ENCODE measurements at regions not wholly inside any gene's neighbourhood (a gene's known extent, or its start where the extent isn't known, plus 50 kb on each side); places are given as distances from the start of the nearest gene placed in this dataset.

DNA sequence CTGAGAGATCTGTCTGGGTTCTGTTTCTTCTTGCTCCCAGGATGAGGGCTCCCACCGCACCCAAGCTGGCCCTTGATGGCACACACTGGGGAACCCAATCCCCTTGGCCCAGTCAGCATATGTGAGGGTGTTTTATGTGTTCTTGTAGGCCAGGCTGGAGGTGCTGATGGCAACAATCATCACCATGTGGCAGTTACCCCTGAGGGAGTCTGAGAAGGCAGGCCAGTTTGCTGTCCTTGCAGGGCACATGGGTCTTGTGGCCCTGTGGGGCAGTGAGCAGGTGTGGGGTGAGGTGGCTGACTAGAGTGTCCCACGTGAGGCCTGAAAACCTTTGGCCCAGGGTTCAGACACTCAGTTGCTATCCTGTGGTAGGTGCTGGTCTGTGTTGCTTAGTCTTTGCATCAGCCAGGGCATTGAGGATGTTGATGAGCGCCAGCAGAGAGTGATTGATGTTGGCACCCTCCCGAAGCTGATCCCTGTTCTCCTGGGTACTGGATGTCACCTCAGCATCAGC is 2183.0 kb downstream of the TP53TG3F start:
- no peak for DNase-seq (ENCODE audit: low spot score)

DNA sequence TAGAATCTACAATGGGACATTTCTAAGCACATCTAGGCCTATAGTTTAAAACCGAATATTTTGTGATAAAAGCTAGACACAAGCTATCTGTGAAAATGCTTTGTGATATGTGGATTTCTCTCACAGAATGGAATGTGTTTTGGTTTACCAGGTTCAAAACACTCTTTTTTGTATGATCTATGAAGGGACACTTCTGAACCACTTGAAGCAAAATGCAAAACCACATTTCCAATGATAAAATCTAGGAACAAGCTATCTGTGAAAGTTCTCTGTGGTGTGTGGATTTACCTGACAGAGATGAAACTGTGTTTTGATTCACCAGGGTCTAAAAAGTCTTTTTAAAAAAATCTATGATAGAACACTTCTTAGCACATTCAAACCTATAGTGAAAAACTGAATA is 2192.4 kb downstream of the TP53TG3F start:
- no peak for DNase-seq (ENCODE audit: low spot score)

DNA sequence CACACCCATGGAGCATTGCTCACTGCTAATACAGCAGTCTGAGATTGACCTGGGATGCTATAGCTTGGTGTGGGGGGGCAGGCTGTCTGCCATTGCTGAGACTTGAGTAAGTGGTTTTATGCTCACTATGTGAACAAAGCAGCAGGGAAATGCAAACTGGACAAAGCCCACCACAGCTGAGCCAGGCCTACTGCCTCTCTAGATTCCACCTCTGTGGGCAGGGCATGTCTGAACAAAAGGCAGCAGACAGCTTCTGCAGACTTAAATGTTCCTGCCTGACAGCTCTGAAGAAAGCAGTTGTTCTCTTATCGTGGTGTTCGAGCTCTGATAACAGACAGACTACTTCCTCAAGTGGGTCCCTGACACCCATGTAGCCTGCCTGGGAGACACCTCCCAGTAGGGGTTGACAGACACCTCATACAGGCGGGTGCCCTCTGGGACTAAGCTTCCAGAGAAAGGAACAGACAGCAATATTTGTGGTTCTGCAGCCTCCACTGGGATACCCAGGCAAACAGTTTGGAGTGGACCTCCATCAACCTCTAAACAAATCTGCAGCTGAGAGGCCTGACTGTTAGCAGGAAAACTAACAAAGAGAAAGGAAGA is 2204.8 kb downstream of the TP53TG3F start:
- no peak for DNase-seq (ENCODE audit: low spot score)

DNA sequence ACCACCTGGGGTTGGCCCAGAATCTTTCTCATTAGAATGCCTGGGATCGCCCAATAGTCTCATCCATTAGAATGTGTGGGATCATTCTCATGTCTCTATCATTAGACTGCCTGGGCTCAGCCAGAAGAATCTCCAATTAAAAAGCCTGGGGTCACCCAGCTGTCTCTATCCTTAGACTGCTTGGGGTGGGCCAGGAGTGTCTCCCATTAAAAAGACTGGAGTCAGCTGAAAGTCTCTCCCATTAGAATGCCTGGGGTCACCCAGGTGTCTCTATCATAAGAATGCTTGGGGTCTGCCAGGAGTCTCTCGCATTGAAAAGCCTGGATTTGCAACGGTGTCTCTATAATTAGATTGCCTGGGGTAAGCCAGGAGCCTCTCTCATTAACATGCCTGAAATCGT is 2225.7 kb downstream of the TP53TG3F start:
- DNase-seq (ENCODE audit: low spot score): no peak

DNA sequence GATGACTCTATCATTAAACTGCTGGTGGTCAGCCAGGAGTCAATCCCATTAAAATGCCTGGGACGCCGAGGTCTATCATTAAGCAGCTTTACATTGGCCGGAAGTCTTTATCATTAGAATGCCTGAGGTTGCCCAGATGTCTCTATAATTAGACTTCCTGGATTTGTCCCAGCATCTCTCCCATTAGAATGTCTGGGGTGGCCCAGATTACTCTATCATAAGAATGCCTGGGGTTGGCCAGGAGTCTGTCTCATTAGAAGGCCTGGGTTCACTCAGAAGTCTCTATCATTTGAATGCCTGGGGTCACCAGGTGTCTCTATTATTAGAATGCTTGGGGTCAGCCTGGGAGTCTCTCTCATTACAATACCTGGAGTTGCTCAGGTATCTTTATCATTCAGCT is 2227.2 kb downstream of the TP53TG3F start:
- no peak for DNase-seq (ENCODE audit: low spot score)

DNA sequence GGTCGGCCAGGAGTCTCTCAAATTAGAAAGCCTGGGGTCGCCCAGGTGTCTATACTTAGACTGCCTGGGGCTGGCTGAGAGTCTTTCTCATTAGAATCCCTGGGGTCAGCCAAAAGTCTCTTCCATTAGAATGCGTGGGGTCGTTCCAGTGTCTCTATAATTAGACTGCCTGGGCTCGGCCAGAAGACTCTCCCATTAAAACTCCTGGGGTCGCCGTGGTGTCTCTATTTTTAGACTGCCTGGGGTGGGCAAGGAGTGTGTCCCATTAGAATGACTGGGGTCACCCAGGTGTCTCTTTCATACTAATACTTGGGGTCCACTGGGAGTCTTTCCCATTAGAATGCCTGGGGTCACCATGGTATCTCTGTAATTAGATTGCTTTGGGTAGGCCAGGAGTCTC is 2227.7 kb downstream of the TP53TG3F start:
- DNase-seq (ENCODE audit: low spot score): no peak

DNA sequence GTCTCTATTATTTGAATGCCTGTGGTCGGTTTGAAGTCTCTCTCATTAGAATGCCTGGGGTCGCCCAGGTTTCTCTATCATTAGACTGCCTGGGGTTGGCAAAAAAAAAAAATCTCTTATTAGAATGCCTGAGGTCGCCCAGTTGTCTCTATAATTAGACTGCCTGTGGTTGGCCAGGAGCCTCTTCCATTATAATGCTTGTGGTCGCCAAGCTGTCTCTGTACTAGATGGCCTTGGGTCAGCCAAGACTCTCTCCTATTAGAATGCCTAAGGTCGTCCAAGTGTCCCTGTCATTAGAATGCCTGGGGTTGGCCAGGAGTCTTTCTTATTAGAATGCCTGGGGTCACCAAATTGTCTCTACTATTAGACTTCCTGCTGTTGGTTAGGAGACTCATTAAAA is 2228.4 kb downstream of the TP53TG3F start:
- DNase-seq (ENCODE audit: low spot score): no peak

DNA sequence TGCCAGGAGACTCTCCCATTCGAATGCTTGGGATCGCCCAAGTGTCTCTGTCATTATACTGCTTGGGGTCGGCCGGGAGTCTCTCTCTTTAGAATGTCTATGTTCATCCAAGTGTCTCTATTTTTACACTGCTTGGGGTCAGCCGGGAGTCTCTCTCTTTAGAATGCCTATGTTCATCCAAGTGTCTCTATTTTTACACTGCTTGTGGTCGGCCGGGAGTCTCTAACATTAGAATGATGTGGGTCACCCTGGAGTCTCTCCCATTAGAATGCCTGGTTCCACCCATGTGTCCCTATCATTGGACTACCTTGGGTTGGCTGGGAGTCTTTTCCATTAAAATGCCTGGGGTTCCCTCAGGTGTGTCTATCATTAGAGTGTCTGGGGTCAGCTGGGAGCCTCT is 2230.4 kb downstream of the TP53TG3F start:
- no peak for DNase-seq (ENCODE audit: low spot score)

DNA sequence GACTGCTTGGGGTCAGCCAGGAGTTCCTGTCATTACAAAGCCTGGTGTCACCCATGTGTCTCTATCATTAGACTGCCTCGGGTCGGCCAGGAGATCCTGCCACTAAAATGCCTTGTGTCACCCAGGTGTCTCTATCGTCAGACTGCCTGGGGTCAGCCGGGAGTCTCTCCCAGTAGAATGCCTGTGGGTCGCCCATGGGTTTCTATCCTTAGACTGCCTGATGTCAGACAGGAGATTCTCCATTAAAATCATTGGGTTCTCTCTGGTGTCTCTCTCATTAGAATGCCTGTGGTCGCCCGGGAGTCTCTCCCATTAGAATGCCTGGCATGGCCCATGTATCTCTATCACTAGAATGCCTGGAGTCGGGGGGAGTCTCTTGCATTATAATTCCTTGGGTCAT is 2231.0 kb downstream of the TP53TG3F start:
- DNase-seq (ENCODE audit: low spot score): no peak

DNA sequence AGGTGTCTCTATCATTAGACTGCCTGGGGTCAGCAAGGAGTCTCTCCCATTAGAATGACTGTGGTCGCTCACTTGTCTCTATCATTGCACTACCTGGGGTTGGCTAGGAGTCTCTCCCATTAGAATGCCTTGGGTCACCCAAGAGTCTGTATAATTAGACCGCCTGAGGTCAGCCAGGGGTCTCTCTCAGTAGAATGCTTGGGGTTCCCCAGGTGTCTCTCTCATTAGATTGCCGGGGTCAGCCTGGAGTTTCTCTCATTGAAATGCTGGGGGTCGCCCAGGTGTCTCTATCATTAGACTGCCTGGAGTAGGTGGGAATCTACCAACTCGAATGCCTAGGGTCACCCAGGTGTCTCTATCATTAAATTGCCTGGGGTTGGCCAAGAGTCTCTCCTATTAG is 2231.6 kb downstream of the TP53TG3F start:
- DNase-seq (ENCODE audit: low spot score): no peak

DNA sequence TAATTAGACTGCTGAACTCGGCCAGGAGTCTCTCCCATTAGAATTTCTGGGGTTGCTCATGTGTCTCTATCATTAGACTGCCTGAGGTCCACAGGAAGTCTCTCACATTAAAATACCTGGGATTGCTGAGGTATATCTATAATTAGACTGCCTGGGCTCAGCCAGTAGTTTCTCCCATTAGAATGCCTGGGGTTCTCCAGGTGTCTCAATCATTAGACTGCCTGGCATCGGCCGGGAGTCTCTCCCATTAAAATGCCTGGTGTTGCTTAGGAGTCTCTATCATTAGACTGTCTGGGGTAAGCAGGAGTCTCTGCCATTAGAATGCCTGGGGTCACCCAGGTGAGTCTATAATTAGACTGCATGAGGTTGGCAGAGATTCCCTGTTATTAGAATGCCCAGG is 2233.4 kb downstream of the TP53TG3F start:
- no peak for DNase-seq (ENCODE audit: low spot score)

DNA sequence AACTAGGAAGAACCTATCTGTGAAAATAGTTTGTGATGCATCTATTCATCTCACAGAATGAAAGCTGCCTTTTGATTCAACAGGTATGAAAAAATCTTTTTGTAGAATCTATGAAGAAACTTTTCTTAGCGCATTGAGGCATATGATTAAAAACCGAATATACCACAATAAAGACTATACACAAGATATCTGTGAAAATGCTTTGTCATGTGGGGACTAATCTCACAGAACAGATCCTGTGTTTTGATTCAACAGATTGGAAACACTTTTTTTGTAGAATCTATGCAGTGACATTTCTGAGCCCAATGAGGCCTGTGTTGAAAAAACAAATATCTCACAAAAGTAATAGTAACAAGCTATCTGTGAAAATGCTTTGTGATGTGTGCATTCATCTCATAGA is 2247.5 kb downstream of the TP53TG3F start:
- no peak for DNase-seq (ENCODE audit: low spot score)

DNA sequence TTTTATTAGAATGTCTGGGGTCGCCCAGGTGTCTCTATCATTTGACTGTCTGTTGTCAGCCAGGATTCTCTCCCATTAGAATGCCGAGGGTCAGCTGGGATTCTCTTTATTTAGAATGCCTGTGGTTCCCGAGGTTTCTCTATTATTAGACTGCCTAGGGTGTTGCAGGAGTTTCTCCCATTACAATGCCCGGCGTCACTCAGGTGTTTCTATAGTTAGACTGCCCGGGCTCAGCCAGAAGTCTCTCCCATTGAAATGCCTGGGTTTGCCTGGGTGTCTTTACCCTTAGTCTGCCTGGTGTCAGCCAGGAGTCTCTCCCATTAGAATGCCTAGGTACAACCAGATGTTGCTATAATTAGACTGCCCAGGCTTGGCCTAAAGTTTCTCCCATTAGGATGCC is 2252.0 kb downstream of the TP53TG3F start:
- no peak for DNase-seq (ENCODE audit: low spot score)

DNA sequence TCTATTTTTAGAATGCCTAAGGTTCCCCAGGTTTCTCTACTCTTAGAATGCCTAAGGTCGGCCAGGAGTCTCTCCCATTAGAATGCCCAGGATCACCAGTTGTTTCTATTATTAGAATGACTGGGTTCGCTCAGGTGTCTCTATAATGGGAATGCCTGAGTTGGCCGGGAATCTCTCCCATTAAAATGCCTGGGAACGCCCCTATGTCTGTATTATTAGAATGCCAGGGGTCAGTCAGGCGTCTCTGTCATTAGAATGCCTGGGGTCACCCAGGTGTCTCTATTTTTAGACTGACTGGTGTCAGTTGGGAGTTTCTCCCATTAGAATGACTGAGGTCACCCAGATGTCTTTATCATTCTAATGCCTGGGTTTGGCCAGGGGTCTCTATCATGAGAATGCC is 2252.5 kb downstream of the TP53TG3F start:
- DNase-seq (ENCODE audit: low spot score): no peak

DNA sequence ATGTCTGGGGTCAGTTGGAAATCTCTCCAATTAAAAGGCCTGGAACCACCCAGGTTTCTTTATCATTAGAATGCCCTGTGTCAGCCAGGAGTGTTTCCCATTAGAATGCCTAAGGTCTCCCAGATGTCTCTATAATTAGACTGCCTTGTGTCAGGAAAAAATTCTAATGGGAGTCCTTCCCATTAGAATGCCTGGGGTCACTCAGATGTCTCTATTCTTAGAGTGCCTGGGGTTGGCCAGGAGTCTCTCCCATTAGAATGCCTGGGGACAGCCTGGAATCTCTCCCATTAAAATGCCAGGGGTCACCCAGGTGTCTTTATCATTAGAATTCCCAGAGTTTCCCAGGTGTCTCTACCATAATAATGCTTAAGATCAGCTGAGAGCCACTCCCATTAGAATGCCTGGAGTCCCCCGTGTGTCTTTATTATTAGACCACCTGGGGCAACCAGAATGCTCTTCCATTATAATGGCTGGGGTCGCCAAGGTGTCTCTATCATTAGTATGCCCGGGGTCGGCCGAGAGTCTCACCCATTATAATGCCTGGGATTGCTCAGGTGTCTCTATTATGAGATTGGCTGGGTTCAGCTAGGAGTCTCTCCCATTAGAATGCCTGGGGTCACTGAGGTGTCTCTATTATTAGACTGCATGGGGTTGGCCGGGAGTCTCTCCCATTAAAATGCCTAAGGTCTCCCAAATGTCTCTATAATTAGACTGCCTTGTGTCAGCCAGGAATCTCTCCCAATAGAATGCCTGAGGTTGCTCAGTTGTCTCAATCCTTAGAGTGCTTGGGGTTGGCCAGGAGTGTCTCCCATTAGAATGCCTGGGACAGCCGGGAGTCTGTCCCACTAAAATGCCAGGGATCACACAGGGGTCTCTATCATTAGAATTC is 2254.6 kb downstream of the TP53TG3F start:
- no peak for DNase-seq (ENCODE audit: low spot score)

DNA sequence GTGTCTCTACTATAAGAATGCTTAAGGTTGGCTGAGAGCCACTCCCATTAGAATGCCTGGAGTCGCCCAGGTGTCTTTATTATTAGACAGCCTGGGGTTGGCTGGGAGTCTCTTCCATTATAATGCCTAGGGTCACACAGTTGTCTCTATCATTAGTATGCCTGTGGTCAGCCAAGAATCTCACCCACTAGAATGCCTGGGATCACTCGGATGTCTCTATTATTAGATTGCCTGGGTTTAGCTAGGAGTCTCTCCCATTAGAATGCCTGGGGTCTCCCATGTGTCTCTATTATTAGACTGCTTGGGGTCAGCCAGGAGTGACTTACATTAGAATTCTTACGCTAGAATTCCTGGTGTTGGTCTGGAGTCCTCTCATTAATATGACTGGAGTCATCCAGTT is 2255.3 kb downstream of the TP53TG3F start:
- no peak for DNase-seq (ENCODE audit: low spot score)

DNA sequence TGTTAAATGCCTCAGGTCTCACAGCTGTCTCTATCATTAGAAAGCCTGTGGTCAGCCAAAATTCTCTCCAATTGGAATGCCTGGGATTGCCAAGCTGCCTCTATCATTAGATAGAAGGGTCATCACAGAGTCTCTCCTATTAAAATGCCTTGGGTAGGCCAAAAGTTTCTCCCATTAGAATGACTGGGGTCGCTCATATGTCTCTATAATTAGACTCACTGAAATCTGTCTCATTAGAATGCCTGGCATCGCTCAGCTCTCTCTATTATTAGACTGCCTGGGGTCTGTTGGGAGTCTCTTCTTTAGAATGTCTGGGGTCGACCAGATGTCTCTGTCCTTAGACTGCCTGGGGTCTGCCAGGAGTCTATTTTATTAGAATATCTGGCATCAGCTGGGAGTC is 2265.1 kb downstream of the TP53TG3F start:
- no peak for DNase-seq (ENCODE audit: low spot score)

DNA sequence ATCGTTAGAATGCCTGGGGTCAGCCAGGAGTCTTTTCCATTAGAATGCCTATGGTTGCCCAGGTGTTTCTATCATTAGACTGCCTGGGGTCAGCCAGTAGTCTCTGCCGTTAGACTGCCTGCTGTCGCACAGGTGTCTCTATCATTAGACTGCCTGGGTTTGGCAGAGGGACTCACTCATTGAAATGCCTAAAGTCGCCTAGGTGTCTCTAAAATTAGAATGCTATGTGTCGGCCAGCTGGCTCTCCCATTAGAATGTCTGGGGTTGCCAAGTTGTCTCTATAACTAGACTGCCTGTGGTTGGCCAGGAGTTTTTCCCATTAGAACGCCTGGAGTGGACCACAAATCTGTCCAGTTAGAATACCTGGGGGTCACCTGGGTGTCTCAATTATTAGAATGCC is 2266.5 kb downstream of the TP53TG3F start:
- no peak for DNase-seq (ENCODE audit: low spot score)

DNA sequence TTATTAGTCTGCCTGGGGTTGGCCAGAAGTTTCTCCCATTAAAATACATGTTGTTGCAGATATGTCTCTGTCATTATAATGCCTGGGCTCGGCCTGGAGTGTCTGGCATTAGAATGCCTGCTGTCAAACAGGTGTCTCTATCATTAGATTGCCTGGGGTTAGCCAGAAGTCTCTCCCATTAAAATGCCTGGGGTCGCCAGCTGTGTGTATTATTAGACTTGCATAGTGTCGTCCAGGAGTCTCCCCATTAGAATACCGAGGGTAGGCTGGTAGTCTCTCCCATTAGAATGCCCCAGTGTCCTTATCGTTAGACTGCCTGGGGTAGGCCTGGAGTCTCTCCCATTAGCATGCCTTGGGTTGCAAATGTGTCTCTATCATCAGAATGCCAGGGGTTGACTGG is 2270.8 kb downstream of the TP53TG3F start:
- no peak for DNase-seq (ENCODE audit: low spot score)

DNA sequence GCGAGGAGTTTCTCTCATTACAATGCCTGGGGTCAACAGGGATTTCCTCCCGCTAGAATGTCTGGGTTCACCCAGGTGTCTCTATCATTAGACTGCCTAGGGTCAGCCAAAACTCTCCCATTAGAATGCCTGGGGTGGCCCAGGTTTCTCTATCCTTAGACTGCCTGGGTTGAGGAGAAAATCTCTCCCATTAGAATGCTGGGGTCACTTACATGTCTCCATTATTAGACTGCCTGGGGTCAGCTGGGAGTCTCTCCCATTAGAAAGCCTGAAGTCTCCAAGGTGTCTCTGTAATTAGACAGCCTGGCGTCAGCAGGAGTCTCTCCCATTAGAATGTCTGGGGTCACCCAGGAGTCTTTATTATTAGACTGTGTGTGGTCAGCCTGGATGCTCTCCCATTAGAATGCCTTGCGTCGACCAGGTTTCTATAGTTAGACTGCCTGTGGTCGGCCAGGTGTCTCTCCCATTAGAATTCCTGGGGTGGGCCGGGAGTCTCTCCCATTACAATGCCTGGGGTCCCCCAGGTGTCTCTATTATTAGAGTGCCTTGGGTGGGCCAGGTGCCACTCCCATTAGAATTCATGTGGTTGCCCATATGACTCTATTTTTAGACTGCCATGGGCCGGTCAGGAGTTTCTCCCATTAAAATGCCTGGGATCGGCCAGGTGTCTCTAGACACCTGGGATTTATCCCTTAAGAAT is 2272.1 kb downstream of the TP53TG3F start:
- no peak for DNase-seq (ENCODE audit: low spot score)

DNA sequence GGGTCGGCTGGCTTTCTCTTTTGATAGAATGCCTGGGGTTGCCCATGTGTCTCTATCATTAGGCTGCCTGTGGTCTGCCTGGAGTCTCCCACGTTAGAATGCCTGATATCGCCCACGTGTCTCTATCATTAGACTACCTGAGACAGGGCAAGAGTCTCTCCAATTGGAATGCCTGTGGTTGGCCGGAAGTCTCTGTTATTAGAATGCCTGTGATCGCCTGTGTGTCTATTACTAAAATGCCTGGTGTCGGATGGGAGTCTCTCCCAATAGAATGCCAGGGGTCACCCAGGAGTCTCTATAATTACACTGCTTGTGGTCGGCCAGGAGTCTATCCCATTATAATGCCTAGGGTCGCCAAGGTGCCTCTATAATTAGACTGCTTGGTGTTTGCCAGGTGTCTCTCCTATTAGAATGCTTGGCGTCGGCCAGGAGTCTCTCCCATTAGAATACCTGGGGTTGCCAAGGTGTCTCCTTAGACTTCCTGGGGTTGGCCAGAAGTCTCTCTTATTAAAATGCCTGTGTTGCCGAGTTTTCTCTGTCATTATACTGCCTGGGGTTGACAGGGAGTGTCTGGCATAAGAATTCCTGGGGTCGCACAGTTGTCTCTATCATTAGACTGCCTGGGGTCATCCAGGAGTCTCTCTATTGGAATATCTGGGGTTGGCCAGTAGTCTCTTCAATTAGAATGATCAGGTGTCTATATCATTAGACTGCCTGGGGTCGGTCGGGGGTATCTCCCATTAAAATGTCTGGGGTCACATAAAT is 2272.8 kb downstream of the TP53TG3F start:
- DNase-seq (ENCODE audit: low spot score): no peak

DNA sequence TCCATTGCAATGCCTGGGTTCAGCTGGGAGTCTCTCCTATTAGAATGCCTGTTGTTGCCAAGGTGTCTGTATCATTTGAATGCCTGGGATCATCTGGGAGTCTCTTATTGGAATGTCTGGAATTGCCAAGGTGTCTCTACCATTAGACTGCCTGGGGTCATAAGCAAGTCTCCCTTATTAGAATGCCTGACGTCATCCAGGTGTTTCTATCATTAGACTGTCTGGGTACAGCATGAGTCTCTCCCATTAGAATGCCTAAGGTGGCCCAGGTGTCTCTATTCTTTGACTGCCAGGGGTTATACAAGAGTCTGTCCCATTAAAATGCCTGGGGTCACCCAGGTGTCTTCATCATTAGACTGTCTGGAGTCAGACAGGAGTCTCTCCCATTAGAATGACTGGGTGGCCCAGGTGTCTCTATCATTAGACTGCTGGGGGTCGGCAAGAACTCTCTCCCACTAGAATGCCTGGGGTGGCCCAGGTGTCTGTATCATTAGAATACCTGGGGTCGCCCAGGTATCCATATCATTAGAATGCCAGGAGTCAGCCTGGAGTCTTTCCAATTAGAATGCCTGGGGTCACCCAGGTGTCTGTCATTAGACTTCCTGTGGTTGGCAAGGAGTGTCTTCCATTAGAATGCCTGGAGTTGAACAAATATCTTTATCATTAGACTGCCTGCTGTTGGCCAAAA is 2274.0 kb downstream of the TP53TG3F start:
- DNase-seq (ENCODE audit: low spot score): no peak
